ENCODE measurements at regions not wholly inside any gene's neighbourhood (a gene's known extent, or its start where the extent isn't known, plus 50 kb on each side); places are given as distances from the start of the nearest gene placed in this dataset.
"Not testable (repeated sequence)": the region's sequence is repeated elsewhere in the genome, so short reads cannot be mapped to it uniquely, and the experiment has no call there.

DNA sequence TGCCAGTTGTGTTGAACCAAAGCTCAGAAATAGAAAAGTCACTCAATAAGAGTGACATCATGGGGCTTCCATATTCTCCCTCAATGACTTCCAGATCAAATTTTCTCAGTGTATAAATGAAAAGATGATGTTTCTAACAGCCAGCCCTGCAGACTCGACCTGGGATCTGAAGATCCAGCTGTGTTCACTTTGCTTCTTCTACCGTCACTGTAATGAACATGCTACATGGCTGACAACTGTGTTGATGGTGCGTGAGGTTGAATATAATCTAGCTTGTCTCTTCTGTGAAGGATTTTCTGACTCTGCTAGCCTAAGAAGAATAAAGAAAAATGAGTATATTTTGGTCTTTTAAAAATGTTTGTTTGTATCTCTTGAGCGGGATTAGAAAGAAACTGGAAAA lies 577.8 kb downstream of the ETNK1 start:
- DNase-seq = no peak

DNA sequence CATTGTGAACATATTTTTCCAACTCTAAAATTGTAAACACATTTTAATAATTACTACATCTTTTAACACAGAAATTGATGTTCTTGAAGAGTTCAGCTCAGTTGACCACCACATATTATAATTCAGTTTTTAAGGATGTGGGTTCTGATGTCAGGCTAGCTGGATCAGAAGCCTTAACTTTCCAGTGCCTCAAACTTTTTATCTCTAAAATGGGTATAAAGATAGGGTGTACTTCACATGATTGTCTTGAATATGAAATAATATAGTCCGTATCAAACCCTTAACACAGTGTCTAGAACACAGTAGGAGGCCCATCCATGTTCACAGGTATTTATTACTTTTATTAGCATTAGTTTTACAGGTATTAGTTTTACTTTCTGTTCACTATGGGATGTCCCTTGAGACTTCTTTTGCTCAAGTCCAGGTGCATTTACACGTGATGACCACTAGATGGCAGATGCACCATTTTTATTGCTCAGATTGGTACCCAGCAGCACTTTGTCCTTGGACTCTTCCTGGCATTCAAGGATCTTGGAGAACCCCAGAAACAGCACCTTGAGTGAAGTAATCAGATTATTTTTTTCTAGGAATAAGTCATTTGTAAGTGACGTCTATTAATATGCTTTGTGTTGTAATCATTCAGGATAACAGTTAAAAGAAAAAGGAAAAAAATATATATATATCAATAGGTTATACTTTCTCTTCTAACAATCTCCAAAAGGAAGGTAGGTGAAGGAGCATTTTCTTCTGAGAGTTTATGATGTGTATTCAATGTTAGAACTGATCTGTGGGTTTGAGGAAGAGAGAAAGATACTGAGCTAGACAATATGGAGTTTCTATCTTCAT lies 580.2 kb downstream of the ETNK1 start:
- DNase-seq = peak; percentile 32 to 57

DNA sequence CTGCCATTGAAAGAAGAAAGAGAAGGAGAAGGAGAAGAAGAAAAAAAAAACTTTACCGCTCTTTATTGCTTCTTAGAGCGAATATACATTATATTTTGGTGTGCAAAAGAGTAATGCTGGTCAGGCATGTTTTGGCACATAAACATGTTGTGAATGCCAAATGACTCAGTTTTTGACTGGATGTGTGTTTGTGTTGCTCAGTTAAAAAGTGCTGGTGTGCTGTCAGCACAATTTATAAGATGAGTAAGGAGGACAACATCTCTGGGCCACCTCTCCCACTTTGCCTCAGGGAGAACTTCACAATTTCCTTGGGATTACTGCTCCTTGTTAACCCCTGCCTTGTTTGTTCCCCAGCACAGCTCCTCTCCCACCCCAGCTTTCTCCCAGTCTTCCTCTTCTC lies 584.8 kb downstream of the ETNK1 start:
- no peak for DNase-seq

DNA sequence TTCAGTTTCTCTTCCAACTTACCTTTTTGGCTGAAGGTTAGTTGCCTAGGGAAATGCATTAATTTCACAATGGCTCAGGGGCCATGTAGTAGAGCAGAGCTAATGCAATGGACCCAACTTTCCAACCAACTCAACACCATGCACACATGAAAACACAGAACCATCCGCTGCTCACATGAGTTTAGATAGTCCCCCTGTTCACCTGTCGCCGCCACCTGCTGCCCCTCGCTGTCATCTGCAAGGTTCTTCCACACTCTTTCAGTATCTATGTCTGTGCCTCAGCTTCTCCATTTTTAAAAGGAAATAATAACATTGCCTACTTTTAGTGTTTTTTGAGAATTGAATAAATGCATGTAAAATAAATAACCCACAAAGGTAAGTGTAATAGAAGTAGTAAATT lies 585.6 kb downstream of the ETNK1 start:
- no peak for DNase-seq

- DNase-seq = no peak
These were observed 586.7 kb downstream of the ETNK1 start for GRCh38 chr12:23211384-23212320.

DNA sequence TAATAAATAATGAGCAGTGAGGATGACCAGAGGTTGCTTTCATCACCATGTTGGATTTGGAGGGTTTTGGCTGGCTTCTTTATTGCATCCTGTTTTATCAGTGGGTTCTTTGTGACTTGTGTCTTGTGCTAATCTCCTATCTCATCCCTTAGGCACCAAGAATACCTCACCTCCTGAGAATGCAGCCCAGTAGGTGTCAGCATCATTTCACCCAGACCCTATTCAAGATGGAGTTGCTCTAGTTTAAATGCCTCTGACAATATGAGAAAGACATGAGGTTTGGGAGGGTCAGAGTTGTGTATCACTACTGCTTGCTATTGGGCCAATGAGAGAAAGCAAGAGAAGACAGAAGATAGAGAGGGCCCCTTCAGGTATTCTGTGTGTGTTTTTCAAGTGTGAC lies 592.2 kb downstream of the ETNK1 start:
- DNase-seq = no peak

DNA sequence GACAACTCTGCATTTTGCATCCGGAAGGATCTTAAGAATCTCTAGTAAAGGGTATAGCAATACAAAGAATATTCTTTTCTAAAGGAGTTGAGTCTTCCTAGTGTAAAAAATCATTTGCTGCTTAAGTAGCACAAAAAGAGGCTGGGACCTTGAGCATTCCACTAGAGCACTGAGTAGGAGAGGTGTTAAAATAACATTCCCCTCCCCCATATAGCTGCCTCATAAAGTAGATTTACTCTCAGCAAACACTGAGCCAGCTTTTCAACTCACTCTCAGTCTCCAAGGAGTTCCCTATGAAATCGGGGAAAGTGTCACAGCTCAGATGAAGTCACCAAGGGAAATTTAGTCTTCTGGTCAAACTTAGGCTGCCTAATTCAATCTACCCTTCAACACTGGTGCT lies 592.7 kb downstream of the ETNK1 start:
- no peak for DNase-seq

GRCh38 chr12:23221066-23221465 lies 596.1 kb downstream of the ETNK1 start:
- DNase-seq = no peak

DNA sequence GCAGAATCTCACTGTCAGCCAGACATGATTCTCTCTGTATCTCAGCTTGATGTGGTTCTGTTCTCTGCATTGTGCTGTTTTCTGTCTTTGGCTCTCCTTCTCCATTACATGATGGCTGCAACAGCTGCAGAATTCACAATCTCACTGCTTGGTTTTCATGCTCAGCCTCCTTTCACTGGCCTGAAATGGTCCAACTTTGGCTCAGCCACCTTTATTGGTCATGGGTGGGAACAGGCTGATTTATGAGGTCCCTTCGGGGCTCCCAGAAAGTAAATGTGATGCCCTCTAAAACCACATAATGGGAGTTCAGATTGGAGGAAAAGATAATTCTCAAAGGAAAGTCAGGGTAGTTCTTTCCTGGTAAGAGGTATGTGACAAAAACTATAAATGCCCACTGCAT lies 597.0 kb downstream of the ETNK1 start:
- DNase-seq = no peak

DNA sequence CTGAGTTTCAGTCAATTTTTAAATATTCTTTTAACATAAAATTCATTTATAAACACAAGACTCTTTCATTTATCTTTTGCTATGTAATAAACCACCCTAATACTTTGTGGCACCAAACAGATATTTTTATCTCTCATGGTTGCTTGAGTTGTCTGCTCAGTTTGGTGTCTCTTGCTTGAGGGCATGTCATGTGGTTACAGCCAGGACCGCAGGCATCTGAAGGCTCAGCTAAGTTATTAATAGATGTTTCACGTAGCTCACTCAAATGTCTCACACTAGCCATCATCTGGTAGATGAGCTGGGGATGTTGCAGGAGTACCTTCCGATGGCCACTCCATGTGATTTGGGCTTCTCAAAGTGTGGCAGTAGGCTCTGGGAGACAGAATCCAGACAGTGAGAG lies 597.8 kb downstream of the ETNK1 start:
- no peak for DNase-seq

DNA sequence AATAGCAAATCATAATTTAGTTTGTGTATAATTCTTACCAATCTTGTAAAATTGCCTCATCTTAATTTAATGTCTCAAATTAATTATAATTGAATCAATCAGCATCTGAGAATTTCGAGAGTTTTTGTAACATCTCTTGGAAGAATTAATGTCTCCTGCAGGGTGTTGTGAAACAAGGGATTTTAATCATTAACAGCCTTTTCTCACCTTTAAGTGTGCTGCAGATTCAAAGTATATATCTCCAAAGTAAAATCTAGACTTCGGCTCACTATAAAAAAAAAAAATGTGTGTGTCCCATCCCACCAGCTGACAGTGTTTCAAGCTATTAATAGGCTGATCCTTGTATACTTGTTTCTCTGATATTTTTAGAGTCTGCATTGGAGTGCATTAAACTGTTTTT lies 603.1 kb downstream of the ETNK1 start:
- DNase-seq = no peak

GRCh38 chr12:23230899-23231298 lies 605.9 kb downstream of the ETNK1 start:
- DNase-seq = no peak

DNA sequence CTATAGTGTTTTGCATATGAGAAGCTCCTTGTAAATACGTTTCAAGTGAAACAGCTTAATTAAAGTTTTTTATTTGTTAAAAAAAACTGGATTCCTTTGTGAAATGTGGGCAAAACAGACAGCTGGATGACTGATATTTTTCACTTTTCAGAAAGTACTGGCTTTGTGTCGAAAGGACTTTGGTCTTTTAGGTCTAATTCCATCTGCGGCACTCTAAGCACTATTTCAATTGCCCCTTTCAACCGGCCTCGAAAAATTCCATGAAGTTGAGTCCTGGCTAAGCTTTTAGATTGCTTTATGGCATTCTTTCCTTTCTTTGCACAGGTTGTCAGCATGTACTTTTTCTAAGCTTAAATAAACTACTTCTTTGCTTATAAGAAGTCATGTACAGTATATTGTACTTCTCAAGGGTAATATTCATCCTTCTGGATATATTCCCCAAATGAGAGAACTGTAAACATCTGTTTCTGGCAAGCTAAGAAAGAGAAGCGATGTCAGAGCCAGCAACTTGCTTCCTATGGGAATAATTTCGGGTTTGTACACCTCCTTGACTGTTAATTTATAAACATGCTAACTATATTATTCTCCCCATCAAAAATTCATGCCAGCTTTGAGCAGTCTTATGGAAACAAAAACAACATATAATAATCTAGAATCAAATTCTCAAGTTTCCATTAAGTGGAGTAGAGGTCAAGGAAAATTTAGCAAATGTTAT lies 611.3 kb downstream of the ETNK1 start:
- DNase-seq = no peak

DNA sequence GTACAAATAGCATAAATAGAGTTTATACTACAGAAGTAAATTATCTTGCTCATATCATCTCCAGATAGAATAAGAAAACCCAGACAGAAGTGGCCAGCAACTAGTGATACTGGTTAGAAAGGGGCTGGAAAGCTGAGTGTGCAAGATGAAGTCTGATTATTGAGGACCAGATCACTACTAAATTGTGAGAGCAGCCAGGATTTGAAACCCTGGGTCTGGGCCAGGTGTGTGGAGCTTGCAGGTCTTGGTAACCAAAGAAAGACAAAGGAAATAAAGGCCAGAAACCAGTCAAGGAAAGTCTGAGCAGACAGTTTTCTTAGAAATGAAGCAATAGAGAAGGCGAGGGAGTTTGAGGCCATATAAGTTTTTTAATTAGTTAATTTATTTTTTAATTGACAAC lies 611.8 kb downstream of the ETNK1 start:
- no peak for DNase-seq

DNA sequence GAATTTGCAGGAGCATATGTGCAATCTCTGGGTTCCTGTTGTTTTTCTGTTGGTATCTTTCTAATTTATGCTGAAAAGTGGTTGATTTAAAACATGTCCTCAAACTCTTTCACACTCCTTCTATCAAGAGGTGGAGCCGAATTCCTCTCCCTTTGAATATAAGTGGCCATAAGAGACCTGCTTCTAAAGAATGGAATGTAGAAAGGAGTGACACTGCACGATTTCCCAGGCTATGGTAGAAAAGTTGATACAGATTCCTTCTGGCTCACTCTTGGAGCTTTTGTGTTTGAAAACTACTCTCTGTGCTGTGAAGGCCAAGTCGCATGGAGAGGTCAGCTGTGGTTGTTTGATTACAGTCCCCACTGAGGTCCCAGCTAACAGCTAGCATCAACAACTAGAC lies 613.2 kb downstream of the ETNK1 start:
- DNase-seq = no peak

GRCh38 chr12:23238957-23239356 lies 614.0 kb downstream of the ETNK1 start:
- DNase-seq = no peak

- DNase-seq = no peak
These were observed 620.2 kb downstream of the ETNK1 start for GRCh38 chr12:23245186-23245585.

DNA sequence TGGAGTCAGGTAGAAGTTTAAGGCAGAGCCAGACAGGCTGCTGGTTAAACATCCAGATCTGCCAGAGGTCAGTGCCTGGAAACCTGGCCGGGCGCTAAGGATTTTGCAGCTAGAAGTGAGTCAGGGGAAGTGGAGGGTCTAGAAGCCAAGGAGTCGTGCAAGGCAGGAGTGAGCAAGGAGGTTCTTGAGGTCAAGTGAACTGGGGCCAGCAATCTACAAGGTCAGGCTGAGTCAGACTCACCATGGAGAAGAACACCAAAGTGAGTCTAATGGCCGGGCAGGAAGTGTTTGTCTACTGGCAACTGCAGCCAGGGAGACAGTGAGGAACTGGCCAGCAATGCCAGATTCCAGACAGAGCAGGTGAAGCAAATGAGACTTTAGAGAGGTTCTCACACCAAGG lies 628.2 kb downstream of the ETNK1 start:
- DNase-seq = no peak

DNA sequence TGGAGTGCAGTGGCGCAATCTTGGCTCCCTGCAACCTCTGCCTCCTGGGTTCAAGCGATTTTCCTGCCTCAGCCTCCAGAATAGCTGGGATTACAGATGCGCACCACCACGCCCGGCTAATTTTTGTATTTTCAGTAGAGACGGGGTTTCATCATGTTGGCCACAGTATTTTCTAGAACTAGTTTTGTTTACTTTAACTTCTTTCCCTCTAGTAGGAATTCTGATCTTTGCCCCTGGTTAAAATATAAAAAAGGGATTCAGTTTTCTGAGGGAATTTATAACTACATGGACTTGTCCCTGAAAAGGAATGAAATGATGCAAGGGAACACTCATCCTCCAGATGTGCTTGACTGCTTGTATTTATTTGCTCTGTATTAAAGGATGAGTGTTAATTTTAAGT lies 628.9 kb downstream of the ETNK1 start:
- not testable (repeated sequence) for DNase-seq

DNA sequence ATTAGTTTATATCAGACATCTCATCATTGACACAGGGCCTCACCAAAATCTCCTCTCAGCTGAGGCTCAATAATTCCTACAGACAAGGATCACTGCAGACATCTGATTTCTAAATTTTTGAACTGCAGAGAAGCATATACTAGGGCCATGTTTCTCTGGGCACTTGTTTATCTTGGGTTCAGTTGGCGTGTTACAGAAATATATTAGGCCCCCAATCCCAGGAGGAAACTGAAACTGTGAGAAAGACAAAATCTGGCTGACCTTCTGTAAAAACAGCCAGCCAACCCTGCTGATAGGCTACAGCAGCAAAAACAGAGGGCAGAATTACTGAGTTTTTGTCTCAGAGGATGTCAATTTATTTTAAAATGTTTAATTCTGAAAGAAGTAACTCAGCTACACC lies 634.6 kb downstream of the ETNK1 start:
- no peak for DNase-seq

GRCh38 chr12:23262670-23263069 lies 637.7 kb downstream of the ETNK1 start:
- no peak for DNase-seq

DNA sequence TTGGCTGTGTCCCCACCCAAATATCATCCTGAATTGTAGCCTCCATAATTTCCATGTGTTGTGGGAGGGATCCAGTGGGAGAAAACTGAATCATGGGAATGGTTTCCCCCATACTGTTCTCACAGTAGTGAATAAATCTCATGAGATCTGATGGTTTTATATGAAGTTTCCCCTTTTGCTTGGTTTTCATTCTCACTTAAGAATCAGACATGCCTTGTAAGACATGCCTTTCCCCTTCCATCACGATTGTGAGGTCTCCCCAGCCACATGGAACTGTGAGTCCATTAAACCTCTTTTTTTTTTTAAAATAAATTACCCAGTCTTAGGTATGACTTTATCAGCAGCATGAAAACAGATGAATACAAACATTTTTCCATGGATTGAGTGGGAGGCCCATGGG lies 652.9 kb downstream of the ETNK1 start:
- no peak for DNase-seq

- DNase-seq = no peak
These were observed 656.3 kb downstream of the ETNK1 start for GRCh38 chr12:23281295-23281694.
